SK-N-SH (cell line): ENCODE measurements at regions not wholly inside any gene's neighbourhood (a gene's known extent, or its start where the extent isn't known, plus 50 kb on each side); places are given as distances from the start of the nearest gene placed in this dataset.

Experiments
- CTCF ChIA-PET: fragments of 300-600, 350-600 bp; formaldehyde crosslinking; extraction: SDS; loops from one replicate; lab custom pipeline; 2021; lab: Yijun Ruan, JAX
- POLR2A ChIA-PET: fragments of 350-600 bp; sonication (Branson Sonifier 250); formaldehyde crosslinking; extraction: SDS; loops from one replicate; lab custom pipeline; 2020; ENCODE audit warnings: antibody characterized with exemption, inconsistent platforms; lab: Yijun Ruan, JAX
- DNase-seq: peaks from one replicate; pipeline ENCODE4 v3.0.0; 2012
- H2AFZ ChIP-seq: fragments of 200-600 bp; sonication (generic); 2 replicates; pipeline ENCODE4 v1.8.1; 2016; ENCODE audit warnings: antibody characterized with exemption, mild to moderate bottlenecking, low read depth
- H3F3A ChIP-seq: fragments of 200-600 bp; sonication (generic); replicated peaks from 2 replicates; pipeline ENCODE3; 2016; ENCODE audit warnings: antibody characterized with exemption, mild to moderate bottlenecking; ENCODE audit not compliant: insufficient read depth
- H3K27ac ChIP-seq, 2 experiments: fragments of 200-500 bp in 1 of 2; fragments of 200-600 bp in 1 of 2; sonication (Bioruptor generic) in 1 of 2; sonication (generic), shearing (Covaris generic) in 1 of 2; 2 replicates each; pipeline versions ENCODE4 v1.5.1 to v1.6.1; 2014 to 2016; ENCODE audit warnings: low read depth in 2 of 2, inconsistent platforms in 1 of 2, low read length in 1 of 2, mild to moderate bottlenecking in 1 of 2, mixed read lengths in 1 of 2
- H3K27me3 ChIP-seq: fragments of 200-600 bp; sonication (generic), shearing (Covaris generic); 2 replicates; pipeline ENCODE4 v1.6.1; 2016; ENCODE audit warnings: mixed run types; ENCODE audit not compliant: insufficient read depth
- H3K36me3 ChIP-seq, 2 experiments: fragments of 200-500 bp in 1 of 2; fragments of 200-600 bp in 1 of 2; sonication (Bioruptor generic) in 1 of 2; sonication (generic) in 1 of 2; replicated peaks in 1 of 2; 2 replicates each; pipeline versions ENCODE3 to v1.5.1; 2014 to 2016; ENCODE audit warnings: low read length in 1 of 2, mild to moderate bottlenecking in 1 of 2; ENCODE audit not compliant: insufficient read depth in 2 of 2, control insufficient read depth in 1 of 2
- H3K4me1 ChIP-seq, 2 experiments: fragments of 200-500 bp in 1 of 2; fragments of 200-600 bp in 1 of 2; sonication (Bioruptor generic) in 1 of 2; sonication (generic), shearing (Covaris generic) in 1 of 2; 2 replicates each; pipeline versions ENCODE4 v1.5.1 to v1.6.1; 2014 to 2016; ENCODE audit warnings: low read depth in 1 of 2, low read length in 1 of 2, mixed run types in 1 of 2; ENCODE audit not compliant: insufficient read depth in 2 of 2, control insufficient read depth in 1 of 2
- H3K4me2 ChIP-seq: fragments of 200-600 bp; sonication (generic), shearing (Covaris generic); 2 replicates; pipeline ENCODE4 v1.6.1; 2017; ENCODE audit warnings: mixed run types
- H3K4me3 ChIP-seq, 2 experiments: fragments of 200-500 bp in 1 of 2; fragments of 200-600 bp in 1 of 2; sonication (Bioruptor generic) in 1 of 2; sonication (generic), shearing (Covaris generic) in 1 of 2; 2 replicates each; pipeline versions ENCODE4 v1.5.1 to v1.8.1; 2014 to 2016; ENCODE audit warnings: low read depth in 2 of 2, inconsistent platforms in 1 of 2, low read length in 1 of 2, mild to moderate bottlenecking in 1 of 2, mixed read lengths in 1 of 2, moderate library complexity in 1 of 2
- H3K79me2 ChIP-seq: fragments of 200-600 bp; sonication (generic); 2 replicates; pipeline ENCODE4 v1.8.1; 2017; ENCODE audit warnings: mild to moderate bottlenecking; ENCODE audit not compliant: insufficient read depth
- H3K9ac ChIP-seq: fragments of 200-600 bp; sonication (generic); 2 replicates; pipeline ENCODE4 v1.6.1; 2017; ENCODE audit warnings: mixed run types
- H3K9me2 ChIP-seq: fragments of 200-600 bp; sonication (generic); 2 replicates; pipeline ENCODE4 v1.6.1; 2017; ENCODE audit warnings: mixed run types
- H3K9me3 ChIP-seq: fragments of 200-600 bp; sonication (generic); 2 replicates; pipeline ENCODE4 v1.6.1; 2017; ENCODE audit warnings: mixed run types, mild to moderate bottlenecking, moderate library complexity
- H4K20me1 ChIP-seq: fragments of 200-600 bp; sonication (generic); 2 replicates; pipeline ENCODE4 v1.6.1; 2017; ENCODE audit warnings: mild to moderate bottlenecking, mixed run types; ENCODE audit not compliant: insufficient read depth
- EP300 ChIP-seq, 2 experiments: IDR thresholded peaks; 2 replicates each; pipeline versions ENCODE4 v1.4.0 to v1.6.1; 2012; ENCODE audit warnings: borderline replicate concordance in 1 of 2, low read depth in 1 of 2, low read length in 1 of 2
- FOSL2 ChIP-seq: IDR thresholded peaks from 2 replicates; pipeline ENCODE4 v1.4.0; 2012; ENCODE audit warnings: low read depth, mild to moderate bottlenecking, moderate library complexity, borderline replicate concordance
- FOXM1 ChIP-seq: IDR thresholded peaks from 2 replicates; pipeline ENCODE4 v1.4.0; 2012; ENCODE audit warnings: low read depth, mild to moderate bottlenecking
- MEF2A ChIP-seq: IDR thresholded peaks from 2 replicates; pipeline ENCODE4 v1.4.0; 2012; ENCODE audit warnings: low read depth, borderline replicate concordance
- RAD21 ChIP-seq: IDR thresholded peaks from 2 replicates; pipeline ENCODE4 v1.6.1; 2012; ENCODE audit warnings: mild to moderate bottlenecking, low read length
- RFX5 ChIP-seq: IDR thresholded peaks from 2 replicates; pipeline ENCODE4 v1.6.1; 2012; ENCODE audit warnings: mild to moderate bottlenecking, improper control_type of control experiment, low read length
- TAF1 ChIP-seq: IDR thresholded peaks from 2 replicates; pipeline ENCODE4 v1.6.1; 2012; ENCODE audit warnings: low read depth, mild to moderate bottlenecking, low read length, moderate library complexity, borderline replicate concordance
- TCF12 ChIP-seq: IDR thresholded peaks from 2 replicates; pipeline ENCODE4 v1.4.0; 2012
- TEAD4 ChIP-seq: IDR thresholded peaks from 2 replicates; pipeline ENCODE4 v1.4.0; 2012; ENCODE audit warnings: mild to moderate bottlenecking, borderline replicate concordance; ENCODE audit not compliant: insufficient read depth
- WGBS: methylation state at CpG from one replicate; pipeline ENCODE4 v1.1.6; 2017; ENCODE audit warnings: low lambda C conversion rate; 5-methylcytosine and 5-hydroxymethylcytosine counted together
- TF ChIP-seq, protein P1 (sequence below): IDR thresholded peaks from 2 replicates; pipeline ENCODE4 v1.4.0; 2012; ENCODE audit warnings: low read depth, borderline replicate concordance
- TF ChIP-seq, protein P2 (sequence below): IDR thresholded peaks from 2 replicates; pipeline ENCODE4 v1.4.0; 2012; ENCODE audit warnings: low read depth, borderline replicate concordance
- TF ChIP-seq, protein P3 (sequence below): fragments of 150-350 bp; IDR thresholded peaks from 2 replicates; pipeline ENCODE4 v1.6.1; 2017; ENCODE audit warnings: antibody characterized with exemption, low read length, low read depth, borderline replicate concordance

DNA sequence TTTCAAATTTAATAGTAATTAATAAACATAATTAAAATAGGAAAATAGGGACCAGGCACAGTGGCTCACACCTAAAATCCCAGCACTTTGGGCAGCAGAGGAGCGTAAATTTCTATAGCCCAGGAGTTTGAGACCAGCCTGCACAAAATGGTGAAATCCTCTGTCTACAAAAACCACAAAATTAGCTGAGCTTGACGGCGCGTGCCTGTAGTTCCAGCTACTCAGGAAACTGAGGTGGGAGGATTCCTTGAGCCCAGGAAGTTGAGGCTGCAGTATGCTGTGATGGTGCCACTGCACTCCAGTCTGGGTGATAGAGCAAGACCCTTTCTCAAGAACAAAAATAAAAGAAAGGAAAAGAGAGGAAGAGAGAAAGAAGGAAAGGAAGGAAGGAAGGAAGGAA, 1387.0 kb upstream of the ADGRB3 start (continued):
- TF ChIP-seq, protein P1, sequence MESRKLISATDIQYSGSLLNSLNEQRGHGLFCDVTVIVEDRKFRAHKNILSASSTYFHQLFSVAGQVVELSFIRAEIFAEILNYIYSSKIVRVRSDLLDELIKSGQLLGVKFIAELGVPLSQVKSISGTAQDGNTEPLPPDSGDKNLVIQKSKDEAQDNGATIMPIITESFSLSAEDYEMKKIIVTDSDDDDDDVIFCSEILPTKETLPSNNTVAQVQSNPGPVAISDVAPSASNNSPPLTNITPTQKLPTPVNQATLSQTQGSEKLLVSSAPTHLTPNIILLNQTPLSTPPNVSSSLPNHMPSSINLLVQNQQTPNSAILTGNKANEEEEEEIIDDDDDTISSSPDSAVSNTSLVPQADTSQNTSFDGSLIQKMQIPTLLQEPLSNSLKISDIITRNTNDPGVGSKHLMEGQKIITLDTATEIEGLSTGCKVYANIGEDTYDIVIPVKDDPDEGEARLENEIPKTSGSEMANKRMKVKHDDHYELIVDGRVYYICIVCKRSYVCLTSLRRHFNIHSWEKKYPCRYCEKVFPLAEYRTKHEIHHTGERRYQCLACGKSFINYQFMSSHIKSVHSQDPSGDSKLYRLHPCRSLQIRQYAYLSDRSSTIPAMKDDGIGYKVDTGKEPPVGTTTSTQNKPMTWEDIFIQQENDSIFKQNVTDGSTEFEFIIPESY = no peak
- no peak for TF ChIP-seq TCF12

DNA sequence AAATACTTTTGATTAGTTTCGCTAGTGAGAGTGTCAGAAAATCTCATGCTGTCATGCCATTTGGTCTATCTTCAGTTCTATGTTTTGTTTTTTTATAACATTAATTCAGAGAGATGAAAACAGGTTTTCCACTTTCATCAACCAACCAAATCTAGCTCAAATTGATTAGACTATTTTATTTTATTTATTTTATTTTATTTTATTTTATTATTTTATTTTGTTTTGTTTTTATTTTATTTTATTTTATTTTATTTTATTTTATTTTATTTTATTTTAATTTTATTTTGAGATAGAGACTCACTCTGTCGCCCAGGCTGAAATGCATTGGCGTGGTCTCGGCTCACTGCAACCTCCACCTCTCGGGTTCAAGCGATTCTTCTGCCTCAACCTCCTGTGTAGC, 1391.0 kb upstream of the ADGRB3 start:
- no peak overlapping the region for H2AFZ ChIP-seq
- H3K4me2 ChIP-seq = no peak overlapping the region
- H4K20me1 ChIP-seq = no peaks in the 10 kb centered on the region
- no peaks in the 10 kb centered on the region for H3K79me2 ChIP-seq
- no peak for DNase-seq
- H3K4me3 ChIP-seq = no peak overlapping the region
- no peak overlapping the region for H3K9ac ChIP-seq
- H3K27ac ChIP-seq = no peak overlapping the region
- WGBS = 66% methylated on average over 6 of the region's 6 CpGs
- ChIA-PET POLR2A (no interaction called here), CTCF (no interaction called here)
- no peaks in the 10 kb centered on the region for H3F3A ChIP-seq
- no peak for TF ChIP-seq FOSL2
- TF ChIP-seq, protein P2, sequence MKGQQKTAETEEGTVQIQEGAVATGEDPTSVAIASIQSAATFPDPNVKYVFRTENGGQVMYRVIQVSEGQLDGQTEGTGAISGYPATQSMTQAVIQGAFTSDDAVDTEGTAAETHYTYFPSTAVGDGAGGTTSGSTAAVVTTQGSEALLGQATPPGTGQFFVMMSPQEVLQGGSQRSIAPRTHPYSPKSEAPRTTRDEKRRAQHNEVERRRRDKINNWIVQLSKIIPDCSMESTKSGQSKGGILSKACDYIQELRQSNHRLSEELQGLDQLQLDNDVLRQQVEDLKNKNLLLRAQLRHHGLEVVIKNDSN = no peak
- TF ChIP-seq FOXM1 = no peak
- no peak for TF ChIP-seq RFX5
- no peak for TF ChIP-seq EP300 (IDR thresholded peaks at IDR 0.05; ENCODE audit: borderline replicate concordance in 1 of 2, low read depth in 1 of 2, low read length in 1 of 2)
- TF ChIP-seq, protein P3, sequence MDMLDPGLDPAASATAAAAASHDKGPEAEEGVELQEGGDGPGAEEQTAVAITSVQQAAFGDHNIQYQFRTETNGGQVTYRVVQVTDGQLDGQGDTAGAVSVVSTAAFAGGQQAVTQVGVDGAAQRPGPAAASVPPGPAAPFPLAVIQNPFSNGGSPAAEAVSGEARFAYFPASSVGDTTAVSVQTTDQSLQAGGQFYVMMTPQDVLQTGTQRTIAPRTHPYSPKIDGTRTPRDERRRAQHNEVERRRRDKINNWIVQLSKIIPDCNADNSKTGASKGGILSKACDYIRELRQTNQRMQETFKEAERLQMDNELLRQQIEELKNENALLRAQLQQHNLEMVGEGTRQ = no peak
- no peak for TF ChIP-seq TEAD4
- TF ChIP-seq TAF1 = no peak
- TF ChIP-seq, protein P1 = no peak
- TF ChIP-seq RAD21 = no peak
- no peak for TF ChIP-seq TCF12
- no peak for TF ChIP-seq MEF2A
- no peaks in the 10 kb centered on the region; a peak in 1 of 4 replicates for H3K4me1 ChIP-seq
- no peaks in the 10 kb centered on the region for H3K36me3 ChIP-seq
- no peaks in the 10 kb centered on the region; the same call in 1 of the 2 replicates for H3K9me3 ChIP-seq
- no peaks in the 10 kb centered on the region for H3K27me3 ChIP-seq
- no peaks in the 10 kb centered on the region for H3K9me2 ChIP-seq
